Sciatic nerve (tissue), 2 donors: ENCODE measurements at regions not wholly inside any gene's neighbourhood (a gene's known extent, or its start where the extent isn't known, plus 50 kb on each side); places are given as distances from the start of the nearest gene placed in this dataset.
"Not testable (repeated sequence)": the region's sequence is repeated elsewhere in the genome, so short reads cannot be mapped to it uniquely, and the experiment has no call there.

Experiments used
- ATAC-seq: fragments of 200-7000 bp; cut with Tn5 transposase; one replicate; pipeline ENCODE4 v1.9.1; 2020; ENCODE audit warnings: mild to moderate bottlenecking, moderate library complexity
- DNase-seq: peaks from one replicate; pipeline ENCODE4 v3.0.0-alpha.2; 2020; ENCODE audit warnings: low spot score
- intact Hi-C: fragments of 100-400 bp; cut with DNase I; formaldehyde crosslinking; loops from one replicate; pipeline ENCODE4 v1.14.2; 2022
- donor health status: DM: no; HTN: no; CAD: no.
- donor health status: DM: no; HTN: no; CAD: no.

DNA sequence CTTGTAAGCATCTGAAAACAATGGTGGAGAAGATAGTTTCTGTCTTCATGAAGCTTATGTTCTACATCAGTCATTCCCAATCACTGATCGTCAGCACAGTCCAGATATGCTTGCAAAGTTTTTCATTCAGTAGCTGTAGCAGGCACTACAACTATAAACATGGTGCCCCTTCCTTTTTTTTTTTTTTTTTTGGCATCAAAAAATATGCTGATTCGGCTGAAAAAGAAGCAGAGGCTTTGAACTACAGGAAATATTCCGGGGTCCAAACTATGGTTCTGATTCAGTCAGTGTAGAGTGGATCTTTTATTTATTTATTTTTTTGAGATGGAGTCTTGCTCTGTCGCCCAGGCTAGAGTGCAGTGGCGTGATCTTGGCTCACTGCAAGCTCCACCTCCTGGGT, 414.4 kb downstream of the OLFM4 start:
- intact Hi-C loops, result no loop called here
- ATAC-seq (no peak), DNase-seq (no peak)

DNA sequence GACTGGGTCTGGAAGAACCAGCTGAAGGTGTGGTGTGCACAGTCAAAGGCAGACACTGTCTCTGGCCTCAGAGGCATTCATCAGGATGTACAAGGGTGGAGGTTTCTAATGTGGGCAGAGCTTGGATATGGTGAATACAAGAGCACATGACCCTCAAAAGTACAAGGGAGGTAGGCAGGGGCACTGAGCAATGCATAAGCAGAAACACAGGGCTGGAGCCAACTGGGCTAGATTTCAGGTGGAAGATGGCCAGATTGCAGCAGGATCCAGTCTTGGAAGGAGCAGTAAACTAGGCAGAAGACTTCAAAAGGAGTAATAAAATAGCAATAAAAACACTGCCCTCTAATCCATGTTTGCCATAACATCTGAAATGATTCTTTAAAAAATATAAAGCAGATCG, 417.1 kb downstream of the OLFM4 start:
- intact Hi-C loops, result no loop called here
- no peak for ATAC-seq
- DNase-seq, result no peak

DNA sequence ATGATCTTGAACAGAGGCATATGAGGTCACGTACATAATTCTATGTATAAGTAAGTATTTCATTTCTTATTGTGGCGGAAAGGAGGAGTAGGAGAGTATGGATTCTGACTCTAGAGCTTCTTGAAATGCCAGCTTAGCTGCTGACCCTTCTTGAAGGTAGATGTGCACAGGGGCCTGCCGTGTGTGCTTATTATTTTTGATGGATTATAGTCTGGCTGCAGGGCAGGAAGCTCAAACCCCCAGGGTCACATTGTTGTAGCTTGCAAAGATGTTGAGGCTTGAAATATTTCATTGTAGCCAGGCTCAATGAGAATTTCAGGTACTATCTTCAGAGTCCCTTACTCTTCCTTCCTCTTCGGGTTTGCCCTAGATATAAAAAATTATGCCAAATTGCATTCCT, 418.8 kb downstream of the OLFM4 start:
- intact Hi-C loops, result no loop called here

DNA sequence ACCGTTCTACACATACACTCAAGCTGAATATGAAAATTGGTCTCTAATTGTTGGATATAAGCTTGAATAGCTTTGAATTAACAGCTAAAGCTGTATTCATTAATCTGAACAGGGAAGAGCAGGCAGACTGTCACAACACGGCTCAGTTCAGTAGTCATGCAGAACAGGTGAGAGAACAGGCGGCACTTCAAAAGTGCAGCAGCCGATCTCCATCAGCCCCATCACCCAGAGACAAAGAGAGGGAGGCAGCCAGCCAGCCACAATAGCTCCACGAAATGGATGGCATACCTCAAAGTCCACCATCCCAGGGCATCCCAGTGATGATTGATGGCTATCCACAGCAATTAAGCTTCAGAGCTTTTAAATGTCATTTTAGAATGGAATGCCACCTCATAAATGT, 419.2 kb downstream of the OLFM4 start:
- DNase-seq, result no peak
- intact Hi-C loops, result no loop called here
- no peak for ATAC-seq

More for the DNA sequence above, 418.8 kb downstream of the OLFM4 start:
- DNase-seq, result no peak
- ATAC-seq, result no peak

DNA sequence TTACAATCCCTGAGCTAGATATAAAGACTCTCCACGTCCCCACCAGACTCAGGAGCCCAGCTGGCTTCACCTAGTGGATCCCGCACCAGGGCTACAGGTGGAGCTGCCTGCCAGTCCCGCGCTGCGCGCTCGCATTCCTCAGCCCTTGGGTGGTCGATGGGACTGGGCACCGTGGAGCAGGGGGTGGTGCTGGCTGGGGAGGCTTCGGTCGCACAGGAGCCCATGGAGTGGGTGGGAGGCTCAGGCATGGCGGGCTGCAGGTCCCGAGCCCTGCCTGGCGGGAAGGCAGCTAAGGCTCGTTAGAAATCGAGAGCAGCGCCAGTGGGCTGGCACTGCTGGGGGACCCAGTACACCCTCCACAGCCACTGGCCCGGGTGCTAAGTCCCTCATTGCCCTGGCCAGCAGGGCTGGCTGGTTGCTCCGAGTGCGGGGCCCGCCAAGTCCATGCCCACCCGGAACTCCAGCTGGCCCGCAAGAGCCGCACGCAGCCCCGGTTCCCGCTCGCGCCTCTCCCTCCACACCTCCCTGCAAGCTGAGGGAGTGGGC, 423.7 kb downstream of the OLFM4 start:
- intact Hi-C loops, DNase-seq, ATAC-seq: not testable (repeated sequence)

DNA sequence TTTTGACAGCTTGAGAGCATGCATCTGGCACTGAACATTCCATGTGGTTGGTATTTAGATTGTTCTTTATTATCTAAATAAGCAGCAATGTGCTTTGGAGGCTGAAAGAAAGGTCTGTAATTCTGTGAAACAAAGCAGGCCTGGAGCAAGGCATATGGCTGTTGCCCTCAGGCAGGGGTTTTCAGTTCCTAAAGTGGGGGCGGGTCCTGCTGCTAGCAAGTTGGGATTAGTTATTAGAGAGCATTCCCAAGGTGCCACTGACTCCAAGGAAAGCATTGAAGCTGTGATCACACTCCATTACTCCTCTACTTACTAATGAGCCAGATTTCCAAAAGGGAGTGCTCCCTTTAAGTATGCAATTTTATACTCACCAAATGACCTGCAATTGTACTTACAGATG, 432.2 kb downstream of the OLFM4 start:
- ATAC-seq (no peak), DNase-seq (no peak)
- intact Hi-C loops, result no loop called here

DNA sequence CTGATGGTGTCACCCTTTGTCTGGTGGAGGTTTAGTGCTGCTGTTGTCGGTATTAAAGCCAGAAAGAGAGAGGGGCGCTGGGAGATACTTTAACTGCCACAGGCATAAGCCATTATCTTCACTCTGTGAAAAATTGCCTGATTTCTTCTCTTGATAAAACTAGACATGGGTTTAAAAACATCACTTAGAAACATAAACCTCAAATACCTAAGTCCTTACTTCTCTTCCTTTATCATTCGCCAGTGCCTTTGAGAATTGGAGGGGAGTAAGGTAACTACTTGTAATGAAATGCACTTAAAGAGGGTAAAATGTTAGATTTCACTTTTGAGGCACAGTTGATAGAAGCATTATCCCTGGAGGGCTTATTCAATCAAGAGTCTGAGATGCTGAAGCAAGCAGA, 434.5 kb downstream of the OLFM4 start:
- intact Hi-C loops, result no loop called here
- ATAC-seq (no peak), DNase-seq (no peak)

DNA sequence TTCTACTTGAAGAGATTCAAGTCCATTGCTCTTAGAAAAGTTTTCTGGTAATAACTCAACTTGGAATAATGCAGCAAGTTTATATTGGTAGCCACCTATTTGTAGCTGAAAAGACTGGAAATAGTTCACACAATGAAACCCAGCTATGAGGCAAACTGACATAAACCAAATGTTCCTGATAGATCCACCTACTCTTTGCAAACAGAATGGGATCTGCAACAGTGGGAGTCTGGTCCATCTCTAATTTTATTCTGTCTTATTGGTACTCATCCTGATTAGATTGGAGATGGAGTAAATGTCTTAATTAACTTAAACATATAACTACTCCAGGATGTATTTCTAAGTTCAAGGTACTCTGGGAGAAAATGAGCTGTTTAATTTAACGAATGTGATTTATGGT, 438.0 kb downstream of the OLFM4 start:
- DNase-seq, result no peak
- no peak for ATAC-seq
- intact Hi-C loops, result no loop called here

DNA sequence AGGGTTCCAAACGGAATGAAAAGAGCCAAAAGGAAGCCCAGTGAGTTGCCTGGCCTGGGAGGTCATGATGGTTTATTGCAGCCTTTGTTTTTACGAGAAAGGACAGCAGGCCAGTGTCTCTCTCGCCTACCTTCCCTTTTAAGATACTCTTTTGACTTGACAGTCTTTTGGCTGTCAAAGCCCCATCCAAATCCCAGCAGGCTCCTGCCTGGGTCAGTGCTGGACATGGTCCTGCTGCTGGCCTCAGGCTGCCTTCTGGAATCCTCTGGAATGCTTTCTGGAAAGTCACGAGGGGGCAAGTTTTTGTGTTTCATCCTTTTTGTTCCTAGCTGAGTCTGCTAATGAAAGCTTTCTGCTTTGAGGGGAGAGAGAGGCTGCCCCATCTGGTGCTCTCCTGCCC, 444.8 kb downstream of the OLFM4 start:
- intact Hi-C loops, result no loop called here
- DNase-seq (no peak), ATAC-seq (no peak)

DNA sequence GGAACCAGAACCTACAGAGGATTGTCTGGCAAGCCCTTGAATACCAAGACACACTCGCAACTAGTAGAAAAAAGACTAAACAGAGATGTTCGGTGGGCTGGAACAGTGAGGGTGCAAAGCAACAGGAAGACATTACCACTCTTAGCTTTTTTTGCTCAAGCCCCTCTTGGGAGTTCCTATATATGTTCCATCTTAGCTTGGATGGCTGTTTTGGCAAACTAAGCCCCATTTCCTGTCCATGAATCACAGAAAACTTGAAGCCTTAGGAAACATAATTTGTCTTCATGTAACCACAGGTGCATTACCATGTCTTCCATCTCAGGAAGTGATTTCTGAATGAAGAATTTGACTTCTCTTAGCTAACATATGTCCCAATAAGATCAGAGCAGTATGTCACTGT, 446.3 kb downstream of the OLFM4 start:
- DNase-seq (no peak), ATAC-seq (no peak)
- intact Hi-C loops, result no loop called here

DNA sequence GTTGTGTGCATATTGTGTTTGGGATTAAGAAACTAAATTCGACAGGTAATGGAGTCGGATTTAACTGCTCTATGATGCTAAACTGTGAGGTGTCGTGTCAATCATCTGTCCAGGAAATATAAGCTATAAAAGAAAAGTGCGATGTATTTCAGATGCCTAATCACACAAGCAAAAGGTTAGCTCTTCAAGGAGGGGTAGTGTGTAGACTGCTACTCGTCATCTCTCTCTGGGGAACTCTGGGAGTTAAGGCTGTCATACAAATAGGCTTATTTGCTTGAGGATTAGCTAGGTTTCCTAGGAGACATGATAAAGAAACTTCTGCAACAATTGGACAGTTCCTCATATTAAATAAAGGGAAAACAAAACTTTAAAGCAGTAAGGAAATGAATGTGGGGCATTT, 462.1 kb downstream of the OLFM4 start:
- intact Hi-C loops, result no loop called here
- DNase-seq (no peak), ATAC-seq (no peak)

DNA sequence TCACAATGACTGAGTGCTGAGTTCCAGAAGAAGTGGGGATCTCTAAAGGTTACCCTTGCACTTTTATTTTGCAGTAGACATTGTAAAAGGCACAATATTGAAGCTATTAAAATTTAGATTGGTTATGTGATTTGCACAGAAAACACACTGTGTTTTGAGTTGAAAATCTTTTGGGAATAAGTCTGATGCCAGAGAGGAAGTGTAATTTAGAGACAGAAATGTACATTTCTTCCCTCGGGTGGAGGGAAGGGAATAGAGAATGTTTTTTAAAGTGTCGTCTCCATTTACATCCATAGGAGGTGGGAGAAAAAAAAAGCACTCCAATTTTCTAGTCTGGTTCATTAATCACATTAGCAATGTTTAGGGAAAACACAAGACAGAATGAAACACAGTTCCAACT, 465.8 kb downstream of the OLFM4 start:
- no peak for ATAC-seq
- no peak for DNase-seq

DNA sequence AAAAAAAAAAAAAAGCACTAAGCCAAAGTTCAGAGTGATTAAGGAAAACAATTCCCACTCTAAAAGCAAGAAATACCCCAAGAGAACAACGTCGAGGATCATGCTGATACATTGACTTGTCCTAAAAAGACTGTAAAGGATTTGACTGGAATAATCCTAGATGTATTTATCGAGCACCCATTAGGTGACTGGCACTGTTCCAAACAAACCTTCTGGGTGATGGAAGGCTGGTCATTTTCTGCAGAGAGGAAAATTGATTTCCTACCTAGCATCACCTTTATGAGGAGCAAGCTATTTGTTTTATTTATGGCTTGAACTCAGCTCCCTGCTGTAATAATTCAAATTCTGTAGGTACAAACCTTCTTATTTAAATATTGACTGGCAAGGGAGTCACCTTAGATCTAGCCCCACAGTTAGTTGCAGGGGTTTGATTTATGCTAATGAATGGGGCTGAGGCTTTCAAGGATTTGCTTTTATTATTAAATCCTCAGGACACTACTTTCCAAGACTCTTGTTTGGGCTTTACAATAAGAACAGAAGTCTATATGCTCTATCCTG, 471.0 kb downstream of the OLFM4 start:
- DNase-seq, result no peak
- no peak for ATAC-seq
- intact Hi-C loops, result no loop called here

More for the DNA sequence above, 465.8 kb downstream of the OLFM4 start:
- intact Hi-C loops, result no loop called here

DNA sequence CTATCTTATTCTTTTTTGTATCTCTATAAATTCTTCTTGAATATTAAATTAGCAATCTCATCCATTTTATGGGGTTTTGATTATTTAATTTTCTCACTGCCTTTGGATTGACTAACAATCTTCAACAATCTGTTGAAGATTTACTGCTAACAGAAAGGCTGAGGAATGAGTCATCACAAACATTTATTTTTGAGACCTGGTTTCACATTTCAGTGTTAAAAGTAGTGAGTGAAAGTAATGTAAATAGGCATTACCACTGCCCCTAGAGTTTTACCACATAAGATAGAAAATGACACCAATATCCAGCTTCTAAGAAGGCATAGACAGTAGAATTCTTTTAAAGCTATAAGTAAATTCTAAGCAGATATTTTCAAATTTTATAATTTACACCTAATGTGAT, 472.8 kb downstream of the OLFM4 start:
- ATAC-seq, result no peak
- intact Hi-C loops, result no loop called here
- no peak for DNase-seq

DNA sequence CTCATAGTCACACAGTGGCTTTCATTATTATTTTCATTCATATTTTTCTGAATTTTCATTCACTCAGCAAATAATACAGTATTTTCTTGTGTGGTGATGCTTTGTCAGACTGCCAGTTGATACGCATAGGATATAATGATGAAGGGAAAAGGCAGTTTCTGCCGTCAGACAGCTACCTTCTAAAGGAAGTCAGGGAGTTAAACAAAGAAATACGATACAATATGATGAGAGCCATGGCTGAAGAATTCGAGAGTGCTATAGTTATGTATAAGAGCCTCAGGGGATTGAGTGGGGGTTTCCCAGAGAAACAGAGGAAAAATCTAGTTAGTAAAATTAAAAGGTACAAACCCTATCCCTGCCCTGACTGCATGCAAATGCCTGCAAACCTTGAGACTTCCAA, 479.1 kb downstream of the OLFM4 start:
- intact Hi-C loops, result no loop called here
- ATAC-seq, result no peak
- DNase-seq, result no peak

DNA sequence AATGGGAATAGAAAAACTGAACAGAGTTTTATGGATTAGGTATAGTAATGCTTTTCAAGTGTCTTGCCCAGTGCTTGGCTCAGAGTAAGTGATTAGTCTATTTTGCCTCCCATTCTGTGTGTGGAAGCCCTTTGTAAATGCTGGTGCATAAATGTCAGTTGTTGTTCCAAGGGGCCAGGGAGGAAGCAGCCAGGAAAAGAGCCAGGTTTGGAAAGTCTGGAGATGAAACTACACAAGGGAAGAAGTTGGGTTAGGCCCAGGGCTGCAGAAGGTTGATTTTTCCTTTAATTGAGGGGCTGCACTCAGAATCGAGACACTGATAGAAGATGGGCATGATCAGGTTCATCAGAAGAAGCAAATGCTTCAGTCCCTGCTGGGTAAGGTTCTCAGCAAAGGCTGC, 484.0 kb downstream of the OLFM4 start:
- DNase-seq, result no peak
- ATAC-seq, result no peak
- intact Hi-C loops, result no loop called here

DNA sequence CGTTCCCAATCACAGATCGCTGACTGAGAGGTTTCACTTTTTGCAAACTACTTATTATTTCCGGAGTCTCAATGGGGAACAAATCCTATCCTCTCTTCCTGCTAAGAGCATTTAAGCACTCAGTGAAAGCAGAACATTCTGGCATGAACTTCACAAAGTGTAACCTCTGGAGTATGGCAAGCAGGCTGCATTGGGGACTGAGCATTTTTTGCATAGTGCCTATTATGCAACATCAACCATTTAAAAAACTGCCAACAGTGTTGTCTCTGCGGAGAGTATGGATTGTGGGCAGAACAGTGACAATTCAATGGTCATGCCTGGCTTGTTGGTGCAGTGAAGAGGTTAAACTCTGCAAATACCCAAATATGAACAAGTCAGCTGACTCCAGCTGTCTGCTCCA, 484.6 kb downstream of the OLFM4 start:
- ATAC-seq (peak; percentile 38), DNase-seq (no peak)
- intact Hi-C loops, result no loop called here

DNA sequence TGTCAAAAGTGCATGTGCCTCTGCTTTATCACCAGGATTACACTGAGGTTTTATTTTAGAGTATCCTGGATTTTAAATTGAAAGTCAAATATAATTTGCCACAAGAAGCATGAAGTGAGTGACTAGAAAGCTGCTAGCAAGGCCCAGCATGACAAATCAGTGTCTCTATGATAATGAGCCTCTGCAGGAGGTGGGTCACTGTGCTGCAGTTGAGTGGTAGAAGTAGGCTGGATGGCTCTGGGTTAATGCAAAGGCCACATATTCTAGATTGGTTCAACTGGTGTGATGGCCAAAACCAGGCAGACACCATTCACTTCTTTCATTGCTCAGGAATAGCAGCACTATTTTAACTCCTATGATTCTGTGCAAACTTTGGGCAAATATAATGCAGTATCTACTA, 491.5 kb downstream of the OLFM4 start:
- ATAC-seq (no peak), DNase-seq (no peak)
- intact Hi-C loops, result no loop called here

DNA sequence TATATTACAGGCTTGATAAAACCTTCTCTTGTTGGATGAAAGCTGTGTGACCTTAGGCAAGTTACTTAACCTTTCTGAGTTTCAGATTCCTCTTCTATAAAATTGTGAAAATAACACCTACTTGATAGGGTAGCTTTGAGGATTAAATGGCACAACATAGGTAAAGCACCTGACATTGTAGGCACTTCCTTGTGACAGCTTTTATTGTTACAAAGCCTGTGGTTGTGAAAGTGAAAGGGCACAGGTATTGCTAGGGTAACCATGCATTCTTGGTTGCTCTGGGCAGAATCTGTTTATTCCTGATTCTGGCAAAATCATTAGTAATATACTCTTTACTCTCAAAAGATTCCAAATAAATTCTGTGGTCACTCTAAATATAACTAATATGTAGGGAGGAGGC, 493.4 kb downstream of the OLFM4 start:
- DNase-seq, result no peak
- no peak for ATAC-seq
- intact Hi-C loops, result no loop called here

DNA sequence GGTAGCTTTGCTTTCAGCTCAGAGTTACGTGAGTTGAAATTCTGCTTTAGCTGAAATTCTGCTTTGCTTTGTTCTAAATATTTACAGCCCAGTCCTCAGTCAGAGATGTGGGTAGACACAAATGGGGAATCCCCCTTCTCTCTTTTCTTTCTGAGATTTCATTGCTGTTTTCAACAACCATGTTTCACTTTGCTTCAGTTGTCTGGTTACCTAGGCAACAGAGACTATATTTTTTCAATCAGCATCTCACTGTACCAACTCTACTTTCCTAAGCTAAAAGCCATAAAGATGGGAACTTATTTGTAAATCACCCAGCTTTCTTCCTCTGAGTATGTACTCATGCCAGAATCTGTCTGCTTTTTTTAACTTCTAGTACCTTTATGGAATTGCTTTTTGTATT, 509.0 kb downstream of the OLFM4 start:
- intact Hi-C loops, result no loop called here
- ATAC-seq (no peak), DNase-seq (no peak)

DNA sequence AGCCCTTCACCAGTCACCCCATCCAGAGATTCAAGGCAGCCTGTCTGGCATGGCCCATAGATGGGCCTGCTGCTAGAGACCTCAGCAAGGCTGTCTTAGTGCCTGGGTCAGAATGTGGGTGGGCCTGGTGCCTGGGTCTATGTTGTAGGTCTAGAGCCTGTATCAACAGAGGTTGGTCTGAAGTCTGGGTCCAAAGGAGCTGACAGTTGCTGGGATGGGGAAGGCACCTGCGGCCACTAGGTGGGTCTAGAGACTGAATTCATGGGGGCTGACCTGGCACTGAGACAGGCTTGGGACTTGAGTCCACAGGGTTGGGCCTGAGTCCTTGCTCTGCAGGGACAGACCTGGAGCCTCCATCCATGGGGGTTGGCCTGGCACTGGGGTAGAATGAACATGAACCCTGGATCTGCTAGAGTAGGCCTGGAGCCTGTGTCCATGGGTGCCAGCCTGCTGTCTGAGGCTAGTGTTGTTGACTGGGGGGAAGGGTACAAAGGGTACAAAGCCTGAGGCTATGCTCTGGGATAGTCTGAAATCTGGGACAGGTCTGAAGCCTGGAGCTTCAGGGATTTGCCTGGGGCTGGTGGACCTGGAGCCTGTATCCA, 516.8 kb downstream of the OLFM4 start:
- ATAC-seq (no peak), DNase-seq (no peak)
- intact Hi-C loops, result no loop called here
